ENCODE measurements at regions not wholly inside any gene's neighbourhood (a gene's known extent, or its start where the extent isn't known, plus 50 kb on each side); places are given as distances from the start of the nearest gene placed in this dataset.
"Not testable (repeated sequence)": the region's sequence is repeated elsewhere in the genome, so short reads cannot be mapped to it uniquely, and the experiment has no call there.

GRCh38 chr12:34097213-34097612 lies 74.9 kb downstream of the ALG10 start:
- no peak for DNase-seq

- DNase-seq = no peak
These were observed 83.2 kb downstream of the ALG10 start for GRCh38 chr12:34105392-34105933.

- no peak for DNase-seq
These were observed 83.9 kb downstream of the ALG10 start for GRCh38 chr12:34106172-34106571.

- no peak for DNase-seq
These were observed 84.7 kb downstream of the ALG10 start for GRCh38 chr12:34107016-34107415.

GRCh38 chr12:34107781-34108404 lies 85.6 kb downstream of the ALG10 start:
- no peak for DNase-seq

- DNase-seq = no peak
These were observed 86.1 kb downstream of the ALG10 start for GRCh38 chr12:34108405-34108803.

GRCh38 chr12:34108967-34109366 lies 86.7 kb downstream of the ALG10 start:
- no peak for DNase-seq

- DNase-seq = no peak
These were observed 87.1 kb downstream of the ALG10 start for GRCh38 chr12:34109390-34109789.

- not testable (repeated sequence) for DNase-seq
These were observed 87.7 kb downstream of the ALG10 start for GRCh38 chr12:34109909-34110531.

- no peak for DNase-seq
These were observed 97.1 kb downstream of the ALG10 start for GRCh38 chr12:34119366-34119765.

GRCh38 chr12:34121360-34121759 lies 99.1 kb downstream of the ALG10 start:
- no peak for DNase-seq

GRCh38 chr12:34123092-34123491 lies 100.8 kb downstream of the ALG10 start:
- not testable (repeated sequence) for DNase-seq

- no peak for DNase-seq
These were observed 102.3 kb downstream of the ALG10 start for GRCh38 chr12:34124608-34125007.

GRCh38 chr12:34126239-34126641 lies 103.9 kb downstream of the ALG10 start:
- DNase-seq = no peak

- DNase-seq = no peak
These were observed 104.5 kb downstream of the ALG10 start for GRCh38 chr12:34126805-34127204.

GRCh38 chr12:34127379-34127778 lies 105.1 kb downstream of the ALG10 start:
- not testable (repeated sequence) for DNase-seq

- DNase-seq = no peak
These were observed 120.1 kb downstream of the ALG10 start for GRCh38 chr12:34142430-34142829.

GRCh38 chr12:34151019-34151418 lies 128.7 kb downstream of the ALG10 start:
- no peak for DNase-seq

GRCh38 chr12:34163443-34163842 lies 141.1 kb downstream of the ALG10 start:
- no peak for DNase-seq

- DNase-seq = no peak
These were observed 144.2 kb downstream of the ALG10 start for GRCh38 chr12:34166427-34167060.

GRCh38 chr12:34168507-34168906 lies 146.2 kb downstream of the ALG10 start:
- DNase-seq = not testable (repeated sequence)

- DNase-seq = no peak
These were observed 164.2 kb downstream of the ALG10 start for GRCh38 chr12:34186492-34186891.

- DNase-seq = no peak
These were observed 166.7 kb downstream of the ALG10 start for GRCh38 chr12:34188974-34189373.

- DNase-seq = no peak
These were observed 167.8 kb downstream of the ALG10 start for GRCh38 chr12:34190054-34190453.
